Uterus (tissue), 2 donors: ENCODE measurements at regions not wholly inside any gene's neighbourhood (a gene's known extent, or its start where the extent isn't known, plus 50 kb on each side); places are given as distances from the start of the nearest gene placed in this dataset.

ENCODE experiments used
- POLR2A ChIP-seq, 2 donors: fragments of 450-650 bp; IDR thresholded peaks; one replicate each; pipeline ENCODE4 v1.6.1; 2016; ENCODE audit warnings: antibody characterized with exemption in 2 of 2, mild to moderate bottlenecking in 1 of 2, moderate library complexity in 1 of 2
- TF ChIP-seq, protein P1 (sequence below), 4 experiments: fragments of 200-600 bp in 2 of 4; fragments of 450-650 bp in 2 of 4; sonication (generic) in 2 of 4; IDR thresholded peaks; one replicate each; pipeline ENCODE4 v1.5.1; 2016 to 2019; ENCODE audit warnings: antibody characterized with exemption in 4 of 4, mild to moderate bottlenecking in 2 of 4, moderate library complexity in 1 of 4

DNA sequence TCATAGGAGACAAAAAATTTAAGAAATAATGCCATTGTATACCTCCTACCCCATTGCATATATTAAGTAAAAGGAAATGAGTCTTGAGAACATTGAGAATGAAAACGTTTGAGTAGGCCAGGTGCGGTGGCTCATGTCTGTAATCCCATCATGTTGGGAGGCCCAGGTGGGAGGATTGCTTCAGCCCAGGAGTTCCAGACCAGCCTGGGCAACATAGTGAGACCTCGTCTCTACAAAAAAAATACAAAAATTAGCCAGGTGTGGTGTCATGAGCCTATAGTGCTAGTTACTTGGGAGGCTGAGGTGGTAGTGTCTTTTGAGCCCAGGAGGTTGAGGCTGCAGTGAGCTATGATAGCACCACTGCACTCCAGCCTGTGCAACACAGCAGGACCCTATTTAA is 107.7 kb upstream of the MGAT5 start:
- TF ChIP-seq, protein P1, sequence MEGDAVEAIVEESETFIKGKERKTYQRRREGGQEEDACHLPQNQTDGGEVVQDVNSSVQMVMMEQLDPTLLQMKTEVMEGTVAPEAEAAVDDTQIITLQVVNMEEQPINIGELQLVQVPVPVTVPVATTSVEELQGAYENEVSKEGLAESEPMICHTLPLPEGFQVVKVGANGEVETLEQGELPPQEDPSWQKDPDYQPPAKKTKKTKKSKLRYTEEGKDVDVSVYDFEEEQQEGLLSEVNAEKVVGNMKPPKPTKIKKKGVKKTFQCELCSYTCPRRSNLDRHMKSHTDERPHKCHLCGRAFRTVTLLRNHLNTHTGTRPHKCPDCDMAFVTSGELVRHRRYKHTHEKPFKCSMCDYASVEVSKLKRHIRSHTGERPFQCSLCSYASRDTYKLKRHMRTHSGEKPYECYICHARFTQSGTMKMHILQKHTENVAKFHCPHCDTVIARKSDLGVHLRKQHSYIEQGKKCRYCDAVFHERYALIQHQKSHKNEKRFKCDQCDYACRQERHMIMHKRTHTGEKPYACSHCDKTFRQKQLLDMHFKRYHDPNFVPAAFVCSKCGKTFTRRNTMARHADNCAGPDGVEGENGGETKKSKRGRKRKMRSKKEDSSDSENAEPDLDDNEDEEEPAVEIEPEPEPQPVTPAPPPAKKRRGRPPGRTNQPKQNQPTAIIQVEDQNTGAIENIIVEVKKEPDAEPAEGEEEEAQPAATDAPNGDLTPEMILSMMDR (IDR thresholded peaks at IDR 0.05), result no peak
- TF ChIP-seq POLR2A (IDR thresholded peaks at IDR 0.05), result no peak
